ENCODE measurements at regions not wholly inside any gene's neighbourhood (a gene's known extent, or its start where the extent isn't known, plus 50 kb on each side); places are given as distances from the start of the nearest gene placed in this dataset.
"Not testable (repeated sequence)": the region's sequence is repeated elsewhere in the genome, so short reads cannot be mapped to it uniquely, and the experiment has no call there.

DNA sequence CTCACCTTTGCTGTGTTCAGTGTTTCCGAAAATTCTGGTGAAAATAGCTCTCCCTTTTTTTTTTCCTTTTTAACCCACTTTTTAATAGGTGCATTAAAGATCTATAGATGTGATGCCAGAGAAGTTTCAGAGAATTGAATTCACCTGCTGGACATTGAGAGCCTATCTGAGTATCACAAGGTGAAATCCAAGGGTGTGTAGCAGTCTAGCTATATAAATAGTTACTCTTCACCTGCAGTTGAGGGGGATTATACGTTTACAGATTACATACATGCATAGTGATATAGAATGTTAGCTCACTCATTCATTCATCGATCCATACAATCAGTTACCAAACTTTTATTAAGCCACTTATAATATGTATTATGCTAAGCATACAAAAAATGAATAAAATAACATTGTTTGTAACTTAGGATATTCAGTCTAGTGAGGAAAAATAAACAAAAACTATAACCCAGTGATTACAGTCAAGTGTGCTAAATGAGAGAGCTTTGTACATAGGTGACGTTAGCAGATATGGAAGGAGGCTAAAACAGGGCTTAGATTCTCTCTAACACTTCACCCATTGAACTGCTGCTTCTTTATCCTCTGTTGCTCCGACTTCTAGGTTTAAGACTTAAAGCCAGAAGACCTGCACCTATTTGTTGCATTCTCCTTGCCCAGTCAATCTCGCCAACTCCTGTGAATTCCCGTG, 769.0 kb downstream of the STIM2 start:
- no peak for DNase-seq (ENCODE audit: low spot score)

DNA sequence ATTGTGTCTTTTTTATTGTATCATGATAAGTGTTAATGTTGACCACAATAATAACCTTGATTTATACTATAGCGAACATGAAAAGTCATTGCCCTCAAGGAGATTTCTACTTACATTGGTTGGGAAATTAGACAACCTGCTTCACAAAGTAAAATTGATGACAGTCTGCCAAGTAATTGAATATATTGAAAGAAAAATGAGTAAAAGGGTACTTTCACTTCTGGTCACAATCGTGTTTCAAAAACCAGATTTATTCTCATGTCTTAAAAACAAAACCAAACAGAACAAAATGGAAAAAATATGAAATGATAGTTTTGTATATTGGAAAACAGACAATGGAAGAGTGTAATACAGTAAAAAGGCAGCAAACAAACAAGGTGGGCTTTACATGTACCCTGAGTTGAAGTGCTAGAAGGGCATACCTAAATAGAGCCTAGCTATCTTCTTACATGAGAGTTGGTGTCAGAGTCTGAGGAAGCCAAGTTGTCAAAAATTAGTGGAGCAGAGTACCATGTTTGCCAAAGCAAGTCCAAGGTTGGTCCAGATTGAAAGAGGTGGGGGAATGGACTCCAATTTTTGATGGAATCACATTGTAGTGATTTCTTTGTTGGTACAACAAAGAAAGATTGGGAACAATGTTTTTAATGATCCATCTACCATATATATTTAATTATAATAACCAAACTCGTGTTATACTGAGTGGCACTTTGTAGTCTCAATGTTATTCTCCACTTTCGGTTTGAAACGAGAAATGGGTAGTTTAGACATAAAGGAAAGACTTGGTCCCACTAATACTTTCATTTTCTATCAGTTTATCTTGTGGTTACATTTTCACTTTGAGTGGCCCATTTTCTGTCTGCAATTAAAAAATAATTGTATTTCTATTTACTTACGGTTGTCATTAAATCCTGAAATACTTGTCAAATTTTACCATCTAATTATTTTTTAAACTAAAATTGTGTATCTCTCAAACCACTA, 775.6 kb downstream of the STIM2 start:
- no peak for DNase-seq (ENCODE audit: low spot score)

DNA sequence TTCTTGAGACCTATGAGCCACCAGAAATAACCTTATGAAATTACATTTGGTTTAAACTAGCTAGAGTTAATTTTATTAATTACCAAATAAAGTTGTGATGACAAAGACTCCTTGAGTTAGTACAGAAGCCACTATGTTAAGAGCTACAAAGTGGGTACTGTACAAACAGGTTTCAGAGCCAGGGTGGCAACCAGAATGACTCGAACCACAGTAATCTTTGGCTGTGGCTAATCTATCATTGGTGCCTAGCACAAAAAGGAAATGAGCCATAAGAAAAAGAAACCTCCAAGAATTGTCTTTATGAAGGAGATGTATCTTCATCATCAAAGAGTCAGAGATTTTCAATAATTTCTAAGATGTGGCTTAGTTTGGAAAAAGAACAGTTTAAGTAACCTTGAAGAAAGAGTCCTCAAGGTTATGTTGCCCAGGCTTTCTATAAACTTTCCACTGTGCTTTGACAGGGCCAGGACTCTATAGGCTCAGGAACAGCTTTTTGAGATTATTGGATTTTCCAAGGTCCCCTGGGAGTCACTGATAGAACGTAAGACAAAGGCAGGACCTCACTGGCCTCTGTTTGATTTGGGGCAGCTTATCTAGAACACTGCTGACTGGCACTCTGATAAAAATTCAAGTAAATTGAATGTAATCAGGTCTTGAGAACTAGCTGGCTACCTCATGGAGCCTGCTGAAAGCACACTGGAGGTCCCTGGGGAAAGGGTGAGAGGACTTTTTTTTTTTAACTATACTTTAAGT, 777.7 kb downstream of the STIM2 start:
- no peak for DNase-seq (ENCODE audit: low spot score)

DNA sequence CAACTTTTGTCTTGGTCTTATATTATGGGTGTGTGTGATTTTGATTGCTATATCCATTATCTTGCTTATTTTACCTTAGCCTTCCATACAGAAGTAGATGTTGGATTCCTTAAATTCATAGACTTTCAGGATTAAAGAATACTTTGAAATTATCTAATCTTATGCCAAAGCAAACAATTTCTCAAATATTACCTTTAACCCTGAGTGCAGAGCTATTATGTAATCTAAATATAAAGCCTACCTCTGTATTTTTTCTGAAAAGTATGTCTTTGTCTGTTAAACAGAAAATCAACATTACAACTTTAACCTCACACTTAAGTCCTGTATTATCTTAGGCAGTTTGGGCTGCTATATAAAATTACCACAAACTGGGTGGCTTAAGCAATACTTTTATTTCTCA, 782.5 kb downstream of the STIM2 start:
- DNase-seq (ENCODE audit: low spot score), result no peak

DNA sequence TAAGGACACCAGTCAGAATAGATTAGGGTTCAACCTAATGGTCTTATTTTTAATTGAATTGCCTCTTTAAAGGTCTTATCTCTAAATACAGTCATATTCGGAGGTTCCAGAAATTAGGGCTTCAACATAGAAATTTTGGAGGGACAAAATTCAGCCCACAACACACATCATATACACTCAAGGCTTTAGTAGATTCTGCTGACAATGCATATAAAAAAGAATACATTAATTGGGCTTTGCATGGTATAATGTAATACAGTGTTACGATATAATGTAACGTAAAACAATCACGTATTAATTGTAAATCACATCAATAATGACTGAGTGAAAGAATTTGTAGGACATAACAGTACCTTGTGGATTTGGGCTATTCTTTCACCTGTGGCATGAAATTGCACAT, 787.8 kb downstream of the STIM2 start:
- DNase-seq (ENCODE audit: low spot score), result no peak

DNA sequence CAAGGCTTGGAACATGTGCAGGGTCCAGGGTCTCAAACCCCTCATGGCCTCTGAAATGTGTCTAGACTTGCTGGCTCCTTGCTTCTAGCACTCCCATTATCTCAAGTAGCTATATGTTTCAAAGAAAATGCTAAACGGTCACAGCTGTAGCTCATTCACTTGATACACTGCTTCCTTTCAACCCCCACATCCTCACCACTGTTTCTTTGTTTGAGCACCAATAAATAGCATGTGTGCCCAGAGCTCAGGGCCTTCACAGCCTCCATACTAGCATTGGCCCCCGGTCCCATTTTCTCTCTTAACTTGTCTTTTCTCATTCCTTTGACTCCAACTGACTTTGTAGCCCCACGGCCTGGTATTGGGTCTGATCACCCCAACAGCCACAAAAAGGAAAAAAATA, 801.8 kb downstream of the STIM2 start:
- DNase-seq (ENCODE audit: low spot score), result no peak

DNA sequence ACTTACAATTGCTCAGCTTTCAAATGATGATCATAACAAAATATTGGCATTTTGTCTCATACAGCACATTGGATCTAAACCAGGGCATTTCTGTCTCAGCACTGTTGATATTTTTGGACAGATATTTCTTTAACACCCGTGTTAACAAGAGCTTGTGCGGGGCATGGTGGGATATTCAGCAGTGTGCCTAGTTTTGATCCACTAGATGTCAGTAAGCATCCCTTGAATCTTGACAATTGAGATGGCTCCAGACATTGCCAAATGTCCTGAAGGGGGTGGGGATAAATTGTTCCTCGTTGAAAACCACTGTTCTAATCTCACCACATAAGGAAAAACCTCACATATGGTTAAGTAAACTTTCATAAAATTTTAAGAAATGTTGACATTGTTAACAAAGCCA, 806.3 kb downstream of the STIM2 start:
- DNase-seq (ENCODE audit: low spot score), result no peak

DNA sequence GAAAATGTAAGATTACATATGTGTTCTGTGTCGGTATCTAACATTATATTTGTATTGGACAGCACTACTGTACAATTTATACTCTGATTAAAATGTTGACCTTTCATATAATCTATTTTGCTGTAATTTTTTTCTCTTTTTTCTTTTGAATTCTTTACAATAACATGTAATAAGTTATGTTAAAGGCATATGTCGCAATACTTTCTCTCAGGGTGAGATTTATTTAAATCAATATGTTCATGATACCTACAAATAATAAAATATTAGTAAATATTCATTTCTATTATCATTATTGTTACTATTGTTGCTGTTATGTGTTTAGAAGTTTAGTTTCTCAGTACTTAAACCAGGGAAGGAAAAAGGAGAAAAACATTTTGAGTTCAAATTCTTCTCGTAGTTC, 807.4 kb downstream of the STIM2 start:
- DNase-seq (ENCODE audit: low spot score), result no peak

DNA sequence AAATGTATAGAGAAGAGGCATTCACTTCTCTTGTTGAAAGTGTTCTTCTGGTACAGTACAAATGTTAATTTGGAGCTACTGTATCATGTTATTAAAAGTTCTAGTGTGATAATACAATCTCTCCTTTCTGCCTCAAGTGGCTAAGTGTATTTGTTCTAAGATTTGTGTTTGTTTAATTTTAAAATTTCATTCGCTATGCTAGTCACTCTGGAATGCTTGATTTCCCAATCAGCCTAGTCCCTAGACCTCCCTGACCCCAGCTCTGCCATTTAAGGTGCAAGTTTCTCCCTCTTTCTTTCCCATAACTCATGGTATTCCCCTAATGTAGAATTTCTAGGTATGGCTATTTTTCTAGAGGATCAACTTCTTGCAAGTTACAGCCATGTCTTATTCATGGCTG, 817.4 kb downstream of the STIM2 start:
- DNase-seq (ENCODE audit: low spot score), result no peak

DNA sequence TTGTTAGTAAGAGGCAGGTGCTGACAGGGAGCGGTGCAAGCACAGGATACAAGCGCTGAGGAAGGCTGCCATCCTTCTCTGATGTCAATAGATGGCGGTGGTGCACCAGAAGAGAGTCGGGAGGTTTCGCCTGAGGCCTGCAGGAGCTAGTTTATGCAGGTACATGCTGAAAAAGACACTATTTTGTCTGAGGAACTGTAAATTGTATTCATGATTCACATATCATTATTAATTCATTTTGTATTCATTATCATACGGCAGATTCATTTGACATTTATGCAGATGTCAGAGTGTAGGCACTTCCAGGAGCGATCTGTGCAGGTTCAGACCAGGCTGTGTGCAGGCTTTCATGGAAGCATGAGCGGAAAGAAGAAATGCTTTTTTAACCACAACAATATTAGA, 824.0 kb downstream of the STIM2 start:
- no peak for DNase-seq (ENCODE audit: low spot score)

DNA sequence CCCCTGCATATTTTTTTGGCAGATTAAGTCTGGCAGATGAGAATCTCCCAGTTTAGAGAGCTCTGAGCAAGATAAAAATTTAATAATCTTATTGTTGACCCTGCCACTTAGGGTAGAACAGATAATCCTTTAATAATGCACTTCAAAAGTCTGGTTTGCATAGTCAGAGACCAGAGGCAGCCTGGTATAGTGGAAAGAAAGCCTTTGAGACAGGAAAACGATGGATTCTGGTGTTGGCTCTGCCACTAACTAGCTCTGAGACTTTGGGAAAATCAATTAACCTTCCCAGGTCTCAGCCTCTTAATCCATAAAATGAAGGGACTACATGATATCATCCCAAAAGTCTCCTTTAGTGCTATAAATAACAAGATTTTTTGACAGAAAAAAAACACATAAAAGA, 824.5 kb downstream of the STIM2 start:
- DNase-seq (ENCODE audit: low spot score), result no peak

DNA sequence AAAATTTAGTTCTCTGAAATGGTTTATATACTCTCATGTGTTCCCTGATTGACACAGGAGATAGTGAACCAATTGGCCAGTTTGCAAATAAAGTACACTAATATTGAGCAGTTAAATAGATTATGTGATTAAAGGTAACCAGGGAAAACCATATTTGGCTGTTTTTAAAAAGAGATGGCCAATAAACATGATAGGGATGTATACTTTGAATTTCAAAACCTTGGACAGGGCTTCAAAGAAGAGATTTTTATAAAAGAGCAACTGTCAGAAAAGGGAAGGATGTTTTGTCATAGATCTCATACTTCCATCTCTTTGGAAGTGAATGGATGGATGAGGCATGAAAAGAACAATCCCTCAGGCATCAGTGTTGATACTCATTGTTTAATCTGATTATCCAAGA, 825.3 kb downstream of the STIM2 start:
- no peak for DNase-seq (ENCODE audit: low spot score)

DNA sequence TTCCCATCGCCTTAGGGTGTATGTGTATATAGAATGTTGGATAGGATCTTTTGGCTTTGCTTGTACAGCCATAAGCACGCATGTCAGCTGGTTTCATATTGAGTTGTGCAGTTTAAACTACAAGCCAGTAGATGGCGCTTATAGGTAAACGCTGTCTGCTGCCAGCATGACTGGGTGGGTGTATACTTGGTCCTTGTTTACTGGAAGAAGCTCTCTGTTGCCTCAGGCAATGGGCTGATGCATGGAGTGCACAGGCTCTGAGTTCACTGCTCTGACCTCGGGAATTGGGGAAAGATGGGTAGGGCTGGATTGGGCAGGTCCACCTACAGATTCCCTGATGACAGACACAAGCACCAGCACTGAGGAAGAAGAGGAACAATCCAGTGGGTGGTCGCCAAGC, 831.5 kb downstream of the STIM2 start:
- no peak for DNase-seq (ENCODE audit: low spot score)

DNA sequence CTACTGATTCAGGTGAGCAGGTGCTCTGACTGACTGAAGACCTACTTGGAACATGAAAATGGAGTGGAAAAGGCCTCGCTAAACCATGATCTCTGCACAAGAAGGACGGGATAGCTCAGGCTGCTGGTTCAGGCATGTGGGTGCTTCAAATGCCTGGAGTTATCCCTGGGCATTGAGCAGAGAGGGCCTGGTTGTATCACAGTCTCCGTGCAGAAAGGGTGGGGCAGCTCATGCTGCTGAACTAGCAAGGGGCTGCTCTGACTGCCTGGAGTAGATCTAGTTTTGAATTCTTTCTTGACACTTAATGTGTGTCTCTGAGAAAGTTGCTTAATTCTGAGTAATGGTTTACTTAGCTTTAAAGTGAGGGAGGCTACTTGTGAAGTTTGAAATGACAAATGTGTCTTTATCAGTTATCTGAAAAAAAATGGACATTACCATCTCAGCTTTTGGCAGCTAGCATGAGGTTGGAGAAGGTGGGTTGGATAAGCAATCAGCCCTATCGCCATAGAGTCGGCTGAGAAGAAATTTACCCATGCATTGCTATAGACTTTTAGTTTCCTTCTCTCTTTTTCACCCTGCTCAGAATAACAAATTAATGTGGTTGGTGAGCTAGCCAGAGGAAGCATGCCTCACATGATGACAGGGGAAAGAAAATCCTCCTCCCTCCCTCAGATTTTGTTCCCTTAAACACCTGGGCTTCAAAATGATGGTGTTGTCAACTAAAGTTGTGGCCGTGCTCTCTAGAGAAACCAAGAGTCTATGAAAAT, 832.4 kb downstream of the STIM2 start:
- no peak for DNase-seq (ENCODE audit: low spot score)

DNA sequence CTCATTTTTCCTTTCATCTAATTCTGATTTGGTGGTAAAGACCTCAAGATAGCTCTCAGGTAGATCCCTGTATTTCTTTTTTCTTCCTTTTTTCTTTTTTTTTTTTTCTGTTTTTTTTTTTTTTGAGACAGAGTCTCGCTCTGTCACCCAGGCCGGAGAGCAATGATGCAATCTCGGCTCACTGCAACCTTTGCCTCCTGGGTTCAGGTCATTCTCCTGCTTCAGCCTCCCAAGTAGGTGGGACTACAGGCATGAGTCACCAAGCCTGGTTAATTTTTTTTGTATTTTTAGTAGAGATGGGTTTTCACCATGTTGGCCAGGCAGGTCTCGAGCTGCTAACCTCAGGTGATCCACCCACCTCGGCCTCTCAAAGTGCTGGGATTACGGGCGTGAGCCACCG, 835.6 kb downstream of the STIM2 start:
- not testable (repeated sequence) for DNase-seq (ENCODE audit: low spot score)

DNA sequence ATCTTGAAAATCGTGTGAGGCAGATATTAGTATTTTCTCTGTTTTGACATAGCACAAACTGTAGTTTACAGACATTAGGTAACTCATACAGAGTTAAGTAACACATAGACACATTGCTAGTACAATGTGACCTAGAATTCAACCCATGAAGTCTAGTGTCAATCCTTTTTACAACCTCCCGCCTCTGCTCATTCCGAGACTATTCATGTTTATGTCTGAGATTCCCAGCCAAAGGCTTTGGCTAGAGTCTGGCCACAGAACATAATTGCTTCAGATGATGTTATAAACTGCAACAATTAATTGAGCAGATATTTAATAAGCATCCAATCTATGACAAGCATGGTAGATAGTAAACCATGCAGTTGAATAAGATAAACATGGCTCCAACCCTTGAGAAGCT, 841.0 kb downstream of the STIM2 start:
- no peak for DNase-seq (ENCODE audit: low spot score)

DNA sequence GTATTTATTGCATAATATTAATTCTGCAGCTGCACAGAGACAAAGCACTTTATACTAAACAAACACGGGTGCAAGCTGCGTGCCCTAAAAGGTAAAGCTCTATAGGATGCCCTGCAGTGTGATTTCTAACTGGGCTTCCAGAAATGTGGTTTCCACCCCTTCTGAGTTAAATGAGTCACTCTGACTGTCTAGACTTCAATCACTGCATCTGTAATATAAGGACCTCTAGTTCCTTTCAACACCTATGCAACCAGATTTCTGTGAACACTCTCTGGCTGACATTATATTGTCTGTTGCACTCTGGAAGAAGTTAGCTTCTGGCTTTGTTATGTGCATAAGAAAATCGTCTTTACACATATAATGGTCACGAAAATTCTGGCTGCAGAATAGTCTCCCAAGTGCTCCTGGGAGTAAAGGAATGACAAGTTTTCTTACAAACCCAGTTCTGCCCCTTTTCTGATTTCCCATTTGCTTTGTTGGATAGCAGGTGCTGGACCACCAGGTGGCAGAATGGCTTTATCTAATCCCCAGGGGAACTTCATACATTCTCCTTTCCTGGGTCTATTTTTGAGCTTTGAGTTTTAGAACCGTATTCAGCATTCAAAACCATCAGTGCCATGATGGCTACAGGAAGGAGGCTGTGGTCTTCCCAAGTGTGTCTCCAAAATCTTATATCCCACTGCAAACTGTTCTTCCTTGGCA, 842.2 kb downstream of the STIM2 start:
- DNase-seq (ENCODE audit: low spot score), result no peak

DNA sequence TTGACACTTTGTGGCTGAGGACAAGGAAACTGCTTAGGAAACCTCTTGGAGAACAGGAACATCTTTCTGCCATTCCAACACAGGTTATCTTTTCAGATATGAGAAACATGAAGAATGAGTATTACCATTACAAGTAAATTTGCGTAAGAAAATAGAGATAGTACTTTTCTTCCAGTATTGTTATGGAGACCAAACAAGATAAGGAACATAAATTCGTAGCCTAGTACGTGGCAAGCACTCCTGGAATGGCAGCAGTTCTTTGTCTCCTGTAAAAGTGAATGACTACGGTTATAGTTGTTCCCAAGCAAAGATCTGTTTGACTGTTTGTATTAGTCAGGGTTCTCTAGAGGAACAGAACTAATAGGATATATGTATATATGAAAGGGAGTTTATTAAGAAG, 843.1 kb downstream of the STIM2 start:
- DNase-seq (ENCODE audit: low spot score), result no peak

DNA sequence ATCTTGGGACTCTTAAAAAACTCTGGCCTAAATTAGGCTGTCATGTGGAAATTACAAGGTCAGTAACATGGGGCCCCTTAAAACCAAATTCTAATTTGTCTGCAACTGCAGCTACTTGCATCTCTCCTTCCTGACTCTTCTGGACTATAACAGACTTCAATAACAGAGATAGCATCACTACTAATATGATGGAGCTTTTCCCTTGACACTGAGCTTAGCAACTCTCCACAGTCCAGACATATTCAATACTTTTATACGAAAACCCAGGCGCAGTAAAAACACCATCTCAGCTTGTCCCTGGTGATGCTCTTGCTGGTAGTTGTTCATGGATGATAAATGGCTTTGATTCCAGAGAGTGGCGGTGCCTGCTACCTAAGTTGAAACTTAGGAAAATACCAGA, 850.4 kb downstream of the STIM2 start:
- no peak for DNase-seq (ENCODE audit: low spot score)

DNA sequence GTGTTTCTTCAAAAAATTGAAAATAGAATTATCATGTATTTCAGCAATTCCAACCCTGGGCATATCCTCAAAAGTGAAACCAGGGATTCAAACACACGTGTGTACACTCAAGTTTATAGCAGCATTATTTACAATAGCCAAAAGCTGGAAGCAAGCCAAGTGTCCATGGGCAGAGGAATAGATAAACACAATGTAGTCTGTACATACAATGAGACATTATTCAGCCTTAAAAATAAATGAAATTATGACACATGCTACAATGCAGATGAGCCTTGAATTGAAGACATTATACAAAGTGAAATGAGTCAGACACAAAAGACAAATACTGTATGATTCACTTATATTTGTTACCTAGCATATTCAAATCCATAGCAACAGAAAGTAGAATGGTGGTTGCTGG, 853.4 kb downstream of the STIM2 start:
- no peak for DNase-seq (ENCODE audit: low spot score)
